ENCODE measurements at regions not wholly inside any gene's neighbourhood (a gene's known extent, or its start where the extent isn't known, plus 50 kb on each side); places are given as distances from the start of the nearest gene placed in this dataset.

- H3K4me1 ChIP-seq (ENCODE audit: control insufficient read depth in 1 of 2, insufficient read depth in 1 of 2, low read depth in 1 of 2, low read length in 1 of 2), result no peaks in the 10 kb centered on the region
- H3K27me3 ChIP-seq, result no peaks in the 10 kb centered on the region
- H3K4me3 ChIP-seq (ENCODE audit: low read depth in 1 of 2, low read length in 1 of 2), result no peak overlapping the region
- no peak for TF ChIP-seq CTCF (IDR thresholded peaks at IDR 0.05)
- H3K36me3 ChIP-seq, result no peaks in the 10 kb centered on the region
- no peak overlapping the region for H3K27ac ChIP-seq
- H3K9me3 ChIP-seq, result no peaks in the 10 kb centered on the region
These were observed 703.5 kb upstream of the SEMA3D start for GRCh38 chr7:85890244-85890811.

- Histone ChIP-seq H3K4me3 (ENCODE audit: low read depth in 1 of 2, low read length in 1 of 2) (no peak overlapping the region), H3K36me3 (no peaks in the 10 kb centered on the region), H3K9me3 (no peaks in the 10 kb centered on the region), H3K27me3 (no peaks in the 10 kb centered on the region), H3K4me1 (ENCODE audit: control insufficient read depth in 1 of 2, insufficient read depth in 1 of 2, low read depth in 1 of 2, low read length in 1 of 2) (no peaks in the 10 kb centered on the region), H3K27ac (no peak overlapping the region)
- TF ChIP-seq CTCF (IDR thresholded peaks at IDR 0.05), result no peak
These were observed 700.3 kb upstream of the SEMA3D start for GRCh38 chr7:85887133-85887532.

DNA sequence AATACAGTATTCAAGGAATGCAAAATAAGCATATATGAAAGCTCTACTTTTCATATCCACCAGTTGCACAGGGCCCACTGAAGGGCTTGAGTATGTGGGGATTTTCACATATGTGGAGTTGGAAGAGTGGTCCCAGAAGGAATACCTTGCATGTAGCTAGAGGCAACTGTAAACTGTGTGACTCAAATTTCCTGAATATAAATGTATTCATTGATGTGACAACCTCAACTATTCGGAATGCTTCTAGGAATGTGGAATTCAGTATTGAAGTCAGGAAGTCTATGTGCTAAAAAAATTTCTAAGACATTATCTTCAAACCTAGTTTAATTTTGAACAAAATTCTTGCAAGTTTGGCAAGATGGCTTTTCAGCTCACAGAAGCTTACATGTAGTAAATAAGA lies 695.5 kb upstream of the SEMA3D start:
- Histone ChIP-seq H3K4me1 (ENCODE audit: control insufficient read depth in 1 of 2, insufficient read depth in 1 of 2, low read depth in 1 of 2, low read length in 1 of 2) (no peaks in the 10 kb centered on the region), H3K9me3 (no peaks in the 10 kb centered on the region), H3K27ac (no peak overlapping the region), H3K4me3 (ENCODE audit: low read depth in 1 of 2, low read length in 1 of 2) (no peak overlapping the region), H3K36me3 (no peaks in the 10 kb centered on the region), H3K27me3 (no peaks in the 10 kb centered on the region)
- TF ChIP-seq CTCF (IDR thresholded peaks at IDR 0.05), result no peak

GRCh38 chr7:85875398-85875797 lies 688.5 kb upstream of the SEMA3D start:
- Histone ChIP-seq H3K4me1 (ENCODE audit: control insufficient read depth in 1 of 2, insufficient read depth in 1 of 2, low read depth in 1 of 2, low read length in 1 of 2) (no peaks in the 10 kb centered on the region), H3K9me3 (no peaks in the 10 kb centered on the region), H3K27me3 (no peaks in the 10 kb centered on the region), H3K36me3 (no peaks in the 10 kb centered on the region), H3K27ac (no peak overlapping the region), H3K4me3 (ENCODE audit: low read depth in 1 of 2, low read length in 1 of 2) (no peak overlapping the region)
- TF ChIP-seq CTCF (IDR thresholded peaks at IDR 0.05), result no peak

- Histone ChIP-seq H3K9me3 (no peaks in the 10 kb centered on the region), H3K36me3 (no peaks in the 10 kb centered on the region), H3K4me1 (ENCODE audit: control insufficient read depth in 1 of 2, insufficient read depth in 1 of 2, low read depth in 1 of 2, low read length in 1 of 2) (no peaks in the 10 kb centered on the region), H3K27ac (no peak overlapping the region), H3K27me3 (no peaks in the 10 kb centered on the region), H3K4me3 (ENCODE audit: low read depth in 1 of 2, low read length in 1 of 2) (no peak overlapping the region)
- no peak for TF ChIP-seq CTCF (IDR thresholded peaks at IDR 0.05)
These were observed 679.7 kb upstream of the SEMA3D start for GRCh38 chr7:85866540-85866939.

All from neutrophil (primary cell).